Umbilical cord (tissue), 1 donor: ENCODE measurements at regions not wholly inside any gene's neighbourhood (a gene's known extent, or its start where the extent isn't known, plus 50 kb on each side); places are given as distances from the start of the nearest gene placed in this dataset.
A peak's percentile ranks its signal among the peaks of the same experiment; 100 is the strongest.
"Not testable (repeated sequence)": the region's sequence is repeated elsewhere in the genome, so short reads cannot be mapped to it uniquely, and the experiment has no call there.

Source experiments
- DNase-seq: peaks from one replicate; pipeline ENCODE4 v3.0.0-alpha.2; 2015; ENCODE audit warnings: low spot score

GRCh38 chr12:116687888-116688287 lies 50.0 kb downstream of the SPRING1 start:
- DNase-seq, result no peak

DNA sequence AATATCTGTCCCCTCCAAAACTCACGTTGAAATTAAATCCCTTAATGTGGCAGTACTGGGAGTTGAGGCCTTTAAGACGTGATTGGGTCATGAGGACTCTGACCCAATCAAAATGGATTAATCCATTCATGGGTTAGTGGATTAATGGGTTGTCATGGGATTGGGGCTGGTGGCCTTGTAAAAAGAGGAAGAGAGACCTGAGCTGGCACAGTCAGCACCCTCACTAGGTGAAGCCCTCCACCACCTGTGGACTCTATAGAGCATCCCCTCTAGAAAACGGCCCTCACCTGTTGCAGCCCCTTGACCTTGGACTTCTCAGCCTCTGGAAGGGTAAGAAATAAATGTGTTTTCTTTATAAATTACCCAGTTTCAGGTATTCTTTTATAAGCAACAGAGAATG lies 53.0 kb downstream of the SPRING1 start:
- no peak for DNase-seq

GRCh38 chr12:116677202-116677661 lies 60.6 kb downstream of the SPRING1 start:
- DNase-seq, result no peak

DNA sequence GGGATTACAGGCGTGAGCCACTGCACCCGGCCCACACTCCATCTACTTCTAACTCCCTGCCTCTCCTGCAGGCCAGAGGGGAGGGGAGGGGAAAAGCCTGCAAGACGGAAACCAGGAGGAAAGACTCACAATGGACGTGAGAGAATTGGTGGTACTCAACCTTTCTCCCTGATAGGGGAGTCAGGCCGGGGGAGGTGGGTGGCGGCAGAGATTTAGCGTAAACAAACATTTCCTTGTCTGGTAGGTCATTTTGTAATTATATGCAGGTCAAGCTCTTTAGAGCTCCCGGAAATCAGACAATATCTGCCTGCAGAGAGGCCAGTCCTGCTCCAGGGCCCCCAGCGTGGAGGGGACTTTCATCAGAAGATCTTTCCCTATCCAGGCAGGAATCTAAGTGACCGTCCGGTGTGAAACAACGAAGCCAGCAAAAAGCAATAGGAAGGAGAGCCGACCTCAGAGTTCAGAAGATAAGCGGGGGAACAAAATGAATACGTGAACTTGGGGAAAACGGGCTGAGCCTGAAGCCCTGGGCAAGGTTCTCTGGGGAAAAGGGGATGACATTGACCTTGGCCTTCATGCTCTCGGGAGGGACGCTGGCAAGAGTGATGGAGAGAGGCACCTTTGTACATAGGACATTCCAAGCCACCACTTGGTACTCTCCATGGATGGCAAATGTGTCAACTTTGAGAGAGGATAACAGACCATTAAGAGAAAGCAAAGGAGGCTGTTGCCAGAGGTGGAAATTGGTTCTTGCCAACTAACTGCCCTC lies 62.3 kb downstream of the SPRING1 start:
- DNase-seq, result no peak

- DNase-seq, result no peak
These were observed 63.2 kb downstream of the SPRING1 start for GRCh38 chr12:116674643-116675183.

- no peak for DNase-seq
These were observed 64.2 kb downstream of the SPRING1 start for GRCh38 chr12:116673681-116674111.

GRCh38 chr12:116672842-116673516 lies 64.9 kb downstream of the SPRING1 start:
- no peak for DNase-seq

- no peak for DNase-seq
These were observed 65.9 kb downstream of the SPRING1 start for GRCh38 chr12:116672010-116672409.

DNA sequence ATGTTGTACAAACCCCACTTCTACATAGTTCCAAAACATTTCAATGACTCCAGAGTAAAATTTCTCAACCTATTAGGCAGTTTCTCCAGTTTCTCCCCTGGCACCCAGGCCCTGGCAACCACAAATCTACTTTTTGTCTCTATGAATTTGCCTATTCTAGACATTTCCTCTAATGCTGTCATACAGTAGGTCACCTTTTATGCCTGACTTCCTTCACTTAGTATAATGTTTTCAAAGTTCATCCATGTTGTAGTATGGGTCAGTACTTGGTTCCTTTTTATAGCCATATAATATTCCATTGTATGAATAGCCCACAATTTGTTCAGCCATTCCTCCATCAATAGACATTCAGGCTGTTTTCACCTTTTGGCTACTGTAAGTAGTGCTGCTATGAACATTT lies 67.0 kb downstream of the SPRING1 start:
- DNase-seq, result no peak

GRCh38 chr12:116667752-116668151 lies 70.1 kb downstream of the SPRING1 start:
- no peak for DNase-seq

DNA sequence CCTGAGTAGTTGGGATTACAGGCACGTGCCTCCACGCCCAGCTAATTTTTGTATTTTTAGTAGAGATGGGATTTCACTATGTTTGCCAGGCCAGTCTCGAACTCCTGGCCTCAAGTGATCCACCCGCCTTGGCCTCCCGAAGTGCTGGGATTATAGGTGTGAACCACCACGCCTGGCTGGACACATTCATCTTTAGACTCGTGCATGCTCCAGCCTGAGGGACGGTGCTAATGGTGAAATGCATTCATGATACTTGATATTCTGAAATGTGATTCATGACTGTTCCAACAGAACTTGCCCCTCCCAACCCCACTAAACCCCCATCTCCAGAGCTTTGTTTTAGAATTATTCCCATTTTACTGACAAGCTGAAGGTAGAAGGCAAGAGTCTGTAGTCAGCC lies 71.0 kb downstream of the SPRING1 start:
- not testable (repeated sequence) for DNase-seq

- no peak for DNase-seq
These were observed 71.6 kb downstream of the SPRING1 start for GRCh38 chr12:116666305-116666673.

- no peak for DNase-seq
These were observed 72.1 kb downstream of the SPRING1 start for GRCh38 chr12:116665666-116666304.

DNA sequence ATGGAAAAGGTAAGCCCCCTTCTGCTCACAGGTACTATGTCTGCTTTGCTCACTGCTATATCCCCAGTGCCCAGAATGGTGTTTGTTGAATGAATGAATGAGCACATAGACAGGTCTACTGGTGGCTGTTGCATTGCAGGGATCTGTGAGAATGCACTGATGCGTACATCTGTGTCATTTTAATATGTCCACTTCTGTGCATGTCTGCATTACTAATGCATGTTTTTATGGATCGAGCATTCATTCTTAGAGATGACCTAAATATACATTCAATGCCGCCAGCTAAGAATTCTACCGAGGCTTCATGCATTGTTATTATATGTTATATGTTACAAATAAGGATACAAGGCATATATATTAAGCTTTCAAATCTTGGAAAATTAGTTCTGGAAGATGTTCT lies 73.8 kb downstream of the SPRING1 start:
- no peak for DNase-seq

- peak; percentile 74 for DNase-seq
These were observed 75.2 kb downstream of the SPRING1 start for GRCh38 chr12:116662612-116663144.

GRCh38 chr12:116661341-116661740 lies 76.5 kb downstream of the SPRING1 start:
- no peak for DNase-seq

- not testable (repeated sequence) for DNase-seq
These were observed 77.1 kb downstream of the SPRING1 start for GRCh38 chr12:116660740-116661139.

- DNase-seq, result peak; percentile 60
These were observed 77.9 kb downstream of the SPRING1 start for GRCh38 chr12:116659771-116660481.

DNA sequence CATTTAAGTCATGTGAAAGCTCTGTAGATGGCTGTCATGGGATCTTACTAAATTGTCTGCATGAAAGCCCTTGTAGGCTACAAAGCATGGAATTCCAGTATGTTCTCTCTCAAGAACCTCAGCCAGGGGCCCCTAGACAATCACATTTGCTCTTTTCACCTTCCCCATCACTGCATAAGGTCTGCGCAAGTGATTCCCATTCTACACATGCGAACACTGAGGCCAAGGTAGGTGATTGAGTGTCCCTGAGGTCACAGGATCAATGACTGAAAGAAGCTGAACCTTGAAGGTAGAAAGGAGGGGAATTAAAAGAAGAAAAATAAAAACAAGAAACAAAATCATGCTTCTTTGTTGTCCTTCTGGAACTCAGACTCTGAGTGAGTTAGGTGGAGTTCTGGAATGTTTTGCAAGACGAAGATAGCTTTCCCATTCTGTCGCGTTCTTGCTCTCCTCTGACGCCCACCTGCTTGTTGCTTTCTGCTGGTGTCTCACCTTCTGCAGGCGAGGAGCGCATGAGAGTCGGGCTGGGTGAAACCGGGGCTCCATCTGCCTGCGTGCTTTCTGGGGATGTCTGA lies 79.9 kb downstream of the SPRING1 start:
- no peak for DNase-seq

DNA sequence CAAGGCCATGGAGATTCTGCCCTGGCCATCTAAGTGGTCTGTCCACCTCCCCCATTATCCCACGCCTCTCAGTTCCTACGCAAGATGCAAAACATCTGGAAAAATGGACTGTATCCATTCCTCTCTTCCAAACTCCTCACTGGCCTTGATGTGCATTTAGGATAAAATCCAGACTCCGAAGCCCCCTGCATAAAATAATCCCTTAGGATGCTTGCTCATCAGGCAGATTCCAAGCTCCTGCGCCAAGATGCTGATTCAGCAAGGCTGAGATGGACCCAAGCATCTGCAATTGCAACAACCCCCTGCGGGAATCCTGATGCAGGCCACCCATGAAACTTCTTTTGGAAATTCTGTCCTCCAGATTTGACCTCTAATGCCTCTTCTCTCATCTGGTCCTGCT lies 81.6 kb downstream of the SPRING1 start:
- peak; percentile 86 for DNase-seq

GRCh38 chr12:116654226-116654743 lies 83.6 kb downstream of the SPRING1 start:
- DNase-seq, result no peak
